ENCODE measurements at regions not wholly inside any gene's neighbourhood (a gene's known extent, or its start where the extent isn't known, plus 50 kb on each side); places are given as distances from the start of the nearest gene placed in this dataset.

DNA sequence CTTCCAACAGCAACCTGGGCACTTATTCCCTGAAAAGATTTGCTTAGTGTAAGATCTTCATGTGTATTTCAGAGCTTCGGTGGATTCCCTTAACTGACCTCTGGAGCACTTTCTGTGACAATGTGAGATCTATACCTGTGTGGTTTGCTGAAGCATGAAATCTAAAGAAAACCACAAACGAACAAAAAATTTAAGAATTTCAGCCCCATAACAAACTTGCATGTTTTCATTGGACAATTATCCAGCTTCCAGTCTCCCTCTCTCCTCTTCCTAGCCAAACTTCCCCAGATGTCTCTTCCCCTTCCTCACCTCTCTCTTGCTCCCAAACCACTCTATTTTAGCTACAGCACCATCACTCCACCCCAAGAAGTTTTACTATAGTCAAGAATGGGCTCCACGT lies 279.9 kb upstream of the SORCS1 start:
- no peak for TF ChIP-seq CTCF (IDR thresholded peaks at IDR 0.05; ENCODE audit: borderline replicate concordance, insufficient read depth, low read depth, low read length)
- no peak overlapping the region for H3K4me3 ChIP-seq (ENCODE audit: low read depth, low read length)

- TF ChIP-seq CTCF (IDR thresholded peaks at IDR 0.05; ENCODE audit: borderline replicate concordance, insufficient read depth, low read depth, low read length) = no peak
- H3K4me3 ChIP-seq (ENCODE audit: low read depth, low read length) = no peak overlapping the region
Observed at GRCh38 chr10:107443813-107444212, 279.3 kb upstream of the SORCS1 start.

DNA sequence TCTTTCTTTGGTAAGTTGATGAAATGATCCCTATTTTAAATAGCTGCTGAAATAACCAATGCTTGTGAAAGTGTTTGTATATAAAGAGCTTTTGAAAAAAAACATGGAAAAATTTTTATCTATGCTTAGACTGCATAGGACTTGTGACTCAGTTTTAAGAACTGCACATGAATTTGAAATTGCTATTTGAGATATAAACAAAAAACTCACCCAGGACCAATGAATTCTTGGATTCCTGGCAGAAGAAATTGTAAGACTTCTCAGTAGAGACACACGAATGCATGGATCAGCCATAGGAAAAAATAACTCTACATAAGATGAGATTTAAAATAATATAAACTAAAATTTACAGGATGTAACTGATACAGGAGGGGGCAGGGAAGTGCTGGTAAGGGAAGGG lies 278.8 kb upstream of the SORCS1 start:
- H3K4me3 ChIP-seq (ENCODE audit: low read depth, low read length) = no peak overlapping the region
- no peak for TF ChIP-seq CTCF (IDR thresholded peaks at IDR 0.05; ENCODE audit: borderline replicate concordance, insufficient read depth, low read depth, low read length)

DNA sequence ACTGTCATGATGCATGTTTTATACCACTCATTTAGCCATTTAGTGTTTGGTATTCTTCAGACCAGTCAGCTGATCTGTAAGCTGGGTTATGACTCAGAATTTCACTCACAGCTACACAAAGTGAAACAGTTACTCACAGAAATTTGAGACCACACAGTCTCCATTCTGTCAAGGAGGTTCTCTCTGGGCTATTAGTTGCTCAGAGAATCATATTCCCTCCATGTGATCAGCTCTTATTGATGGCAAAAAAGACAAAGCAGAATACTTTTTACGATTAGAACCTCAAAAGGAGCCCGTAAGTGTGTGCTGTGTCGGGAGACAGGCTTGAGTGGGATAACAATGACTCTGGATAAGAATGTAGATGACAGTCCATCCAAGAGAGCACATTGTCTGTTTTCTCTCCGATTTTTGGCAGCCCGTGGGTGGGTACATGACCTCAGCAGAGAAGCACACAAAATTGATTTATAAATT lies 277.6 kb upstream of the SORCS1 start:
- no peak overlapping the region for H3K4me3 ChIP-seq (ENCODE audit: low read depth, low read length)
- TF ChIP-seq CTCF (IDR thresholded peaks at IDR 0.05; ENCODE audit: borderline replicate concordance, insufficient read depth, low read depth, low read length) = no peak

DNA sequence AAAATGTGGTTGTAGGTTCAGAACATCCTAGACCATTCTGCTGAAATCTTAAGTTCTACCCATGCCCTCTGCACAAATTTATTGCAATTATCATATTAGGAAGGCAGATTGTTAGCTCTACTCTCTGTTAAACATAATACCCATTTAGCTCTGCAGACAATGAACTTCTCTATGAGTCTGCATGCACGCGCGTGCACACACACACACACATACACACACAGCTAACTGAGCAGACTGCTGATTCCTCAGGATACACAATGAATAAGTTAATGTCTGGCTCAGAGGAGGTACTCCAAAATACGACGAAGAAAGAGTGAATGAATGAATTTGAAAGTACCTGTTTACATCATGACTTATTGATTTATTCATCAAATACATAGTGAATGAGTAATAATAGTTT lies 276.2 kb upstream of the SORCS1 start:
- no peak for TF ChIP-seq CTCF (IDR thresholded peaks at IDR 0.05; ENCODE audit: borderline replicate concordance, insufficient read depth, low read depth, low read length)
- no peak overlapping the region for H3K4me3 ChIP-seq (ENCODE audit: low read depth, low read length)

DNA sequence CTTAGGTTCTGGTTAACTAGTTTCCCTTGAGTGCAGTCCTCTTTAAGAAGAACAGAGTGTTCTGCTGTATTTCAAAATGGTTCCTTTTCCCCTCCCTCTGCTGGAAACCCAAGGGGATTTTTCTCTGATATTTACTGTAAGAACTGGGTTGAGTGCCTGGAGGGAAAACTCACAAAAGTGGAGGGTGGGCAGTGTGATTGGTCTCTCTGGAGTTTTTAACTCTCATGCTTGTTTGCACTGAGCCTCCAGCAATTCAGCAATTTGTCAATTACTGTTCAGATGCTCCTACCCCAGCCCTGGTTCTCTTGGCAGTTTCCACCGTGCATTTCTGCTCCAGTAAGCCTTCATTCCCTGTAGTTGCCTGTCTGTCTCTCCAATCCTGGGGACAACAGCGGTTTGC lies 273.4 kb upstream of the SORCS1 start:
- TF ChIP-seq CTCF (IDR thresholded peaks at IDR 0.05; ENCODE audit: borderline replicate concordance, insufficient read depth, low read depth, low read length) = no peak
- H3K4me3 ChIP-seq (ENCODE audit: low read depth, low read length) = no peak overlapping the region

GRCh38 chr10:107436568-107436967 lies 272.1 kb upstream of the SORCS1 start:
- no peak overlapping the region for H3K4me3 ChIP-seq (ENCODE audit: low read depth, low read length)
- no peak for TF ChIP-seq CTCF (IDR thresholded peaks at IDR 0.05; ENCODE audit: borderline replicate concordance, insufficient read depth, low read depth, low read length)
